ENCODE measurements at regions not wholly inside any gene's neighbourhood (a gene's known extent, or its start where the extent isn't known, plus 50 kb on each side); places are given as distances from the start of the nearest gene placed in this dataset.

DNA sequence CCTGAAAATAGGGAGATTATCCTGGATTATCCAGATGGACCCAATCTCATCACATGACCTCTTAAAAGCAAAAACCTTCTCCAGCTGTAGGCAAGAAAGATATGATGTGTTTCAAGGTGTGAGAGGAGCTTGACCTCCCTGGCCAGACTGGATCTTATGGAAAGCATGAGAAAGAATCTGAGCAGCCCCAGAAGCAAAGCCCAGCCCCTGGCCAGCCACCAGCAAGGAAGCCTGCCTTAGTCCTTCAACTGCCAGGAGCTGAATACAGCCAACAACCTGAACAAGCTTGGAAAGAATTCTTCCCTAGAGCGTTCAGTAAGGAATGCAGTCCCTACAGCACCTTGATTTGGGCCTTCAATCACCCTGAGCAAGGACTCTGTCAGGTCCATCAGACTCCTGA is 375.0 kb upstream of the CHRM3 start:
- in situ Hi-C loops (cut with MboI; ENCODE audit: low pct_unique_long_range_greater_than_20kb, low sequenced_read_pairs, unreplicated experiment): no loop called here
- TF ChIP-seq, protein P1, sequence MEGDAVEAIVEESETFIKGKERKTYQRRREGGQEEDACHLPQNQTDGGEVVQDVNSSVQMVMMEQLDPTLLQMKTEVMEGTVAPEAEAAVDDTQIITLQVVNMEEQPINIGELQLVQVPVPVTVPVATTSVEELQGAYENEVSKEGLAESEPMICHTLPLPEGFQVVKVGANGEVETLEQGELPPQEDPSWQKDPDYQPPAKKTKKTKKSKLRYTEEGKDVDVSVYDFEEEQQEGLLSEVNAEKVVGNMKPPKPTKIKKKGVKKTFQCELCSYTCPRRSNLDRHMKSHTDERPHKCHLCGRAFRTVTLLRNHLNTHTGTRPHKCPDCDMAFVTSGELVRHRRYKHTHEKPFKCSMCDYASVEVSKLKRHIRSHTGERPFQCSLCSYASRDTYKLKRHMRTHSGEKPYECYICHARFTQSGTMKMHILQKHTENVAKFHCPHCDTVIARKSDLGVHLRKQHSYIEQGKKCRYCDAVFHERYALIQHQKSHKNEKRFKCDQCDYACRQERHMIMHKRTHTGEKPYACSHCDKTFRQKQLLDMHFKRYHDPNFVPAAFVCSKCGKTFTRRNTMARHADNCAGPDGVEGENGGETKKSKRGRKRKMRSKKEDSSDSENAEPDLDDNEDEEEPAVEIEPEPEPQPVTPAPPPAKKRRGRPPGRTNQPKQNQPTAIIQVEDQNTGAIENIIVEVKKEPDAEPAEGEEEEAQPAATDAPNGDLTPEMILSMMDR (IDR thresholded peaks at IDR 0.05; ENCODE audit: extremely low read depth, insufficient read depth, missing control alignments): no peak
- no peak for DNase-seq (ENCODE audit: low spot score)

DNA sequence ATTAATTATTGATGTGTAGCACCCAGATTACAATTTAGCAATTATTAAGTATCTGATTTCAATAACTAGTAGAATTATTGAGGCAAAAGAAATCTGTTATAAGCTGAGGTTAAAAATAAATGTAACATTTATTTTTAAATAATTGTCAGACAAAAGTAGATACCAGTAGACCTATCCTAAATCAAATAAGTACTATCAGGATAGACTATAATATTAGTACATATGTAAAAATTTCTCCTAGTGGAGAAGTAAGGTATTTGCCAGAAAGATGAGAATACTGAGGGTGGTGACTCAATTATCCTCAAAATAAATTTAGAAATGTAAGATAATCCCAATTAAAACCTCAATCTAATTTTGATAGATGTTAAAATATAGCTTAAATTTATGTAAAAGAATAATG is 377.8 kb upstream of the CHRM3 start:
- DNase-seq (ENCODE audit: low spot score): no peak
- in situ Hi-C loops (cut with MboI; ENCODE audit: low pct_unique_long_range_greater_than_20kb, low sequenced_read_pairs, unreplicated experiment): no loop called here
- TF ChIP-seq, protein P1 (IDR thresholded peaks at IDR 0.05; ENCODE audit: extremely low read depth, insufficient read depth, missing control alignments): no peak

DNA sequence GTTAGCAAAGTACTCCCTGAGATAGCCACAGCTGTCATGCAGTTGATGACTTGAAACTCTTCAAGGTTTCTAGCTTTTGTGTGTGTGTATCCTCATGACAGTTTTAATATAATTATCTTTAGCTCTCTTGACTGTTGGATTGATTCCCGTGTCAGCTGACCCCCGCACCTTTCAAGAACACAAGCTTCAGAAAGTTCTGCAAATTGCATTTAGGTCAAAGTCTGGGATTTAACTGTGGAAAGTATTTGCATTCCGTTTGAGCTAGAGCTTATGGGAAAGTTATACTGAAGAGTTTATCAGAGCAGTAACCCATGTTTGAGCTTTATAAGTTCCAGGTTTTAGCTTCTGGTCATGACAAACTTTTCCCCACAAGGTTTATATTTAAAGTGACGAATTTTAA is 380.1 kb upstream of the CHRM3 start:
- TF ChIP-seq, protein P1 (IDR thresholded peaks at IDR 0.05; ENCODE audit: extremely low read depth, insufficient read depth, missing control alignments): no peak
- in situ Hi-C loops (cut with MboI; ENCODE audit: low pct_unique_long_range_greater_than_20kb, low sequenced_read_pairs, unreplicated experiment): no loop called here
- DNase-seq (ENCODE audit: low spot score): no peak

DNA sequence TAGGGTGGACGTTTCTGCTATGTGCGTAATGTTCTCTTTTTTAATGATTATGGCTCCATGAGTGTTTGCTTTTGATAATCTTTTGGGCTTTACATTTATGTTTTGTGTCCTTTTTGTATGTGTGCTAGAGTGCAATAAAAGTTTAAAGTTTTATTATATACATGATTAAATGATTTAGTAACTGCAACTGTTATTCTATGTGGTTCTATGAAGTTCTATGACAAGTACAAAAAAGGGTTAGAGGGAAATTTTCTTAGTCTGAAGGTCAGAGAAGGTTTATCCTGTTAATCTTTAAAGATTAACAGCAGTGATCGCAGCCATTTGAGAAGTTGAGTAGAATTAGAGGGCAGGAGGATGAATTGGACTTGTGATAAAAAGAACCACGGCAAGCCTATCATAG is 386.4 kb upstream of the CHRM3 start:
- TF ChIP-seq, protein P1 (IDR thresholded peaks at IDR 0.05; ENCODE audit: extremely low read depth, insufficient read depth, missing control alignments): no peak
- in situ Hi-C loops (cut with MboI; ENCODE audit: low pct_unique_long_range_greater_than_20kb, low sequenced_read_pairs, unreplicated experiment): no loop called here
- no peak for DNase-seq (ENCODE audit: low spot score)

DNA sequence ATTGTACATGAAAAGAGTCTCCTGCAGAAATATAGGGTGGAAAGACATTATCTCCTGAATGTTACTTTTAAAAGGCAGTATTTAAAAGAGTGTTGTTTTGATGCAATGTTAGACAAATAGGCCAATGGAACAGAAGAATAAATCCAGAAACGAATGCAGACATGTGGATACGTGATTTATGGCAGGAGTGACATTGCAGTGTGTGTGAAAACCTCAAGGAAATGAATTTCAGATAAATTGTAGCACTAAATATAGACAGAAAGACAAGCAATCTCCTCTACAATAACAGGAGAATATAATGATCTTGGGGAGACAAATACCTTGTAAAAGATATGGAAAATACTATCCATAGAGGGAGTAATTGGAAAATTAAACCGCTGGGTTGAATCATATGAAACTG is 387.8 kb upstream of the CHRM3 start:
- in situ Hi-C loops (cut with MboI; ENCODE audit: low pct_unique_long_range_greater_than_20kb, low sequenced_read_pairs, unreplicated experiment): no loop called here
- TF ChIP-seq, protein P1 (IDR thresholded peaks at IDR 0.05; ENCODE audit: extremely low read depth, insufficient read depth, missing control alignments): no peak

DNA sequence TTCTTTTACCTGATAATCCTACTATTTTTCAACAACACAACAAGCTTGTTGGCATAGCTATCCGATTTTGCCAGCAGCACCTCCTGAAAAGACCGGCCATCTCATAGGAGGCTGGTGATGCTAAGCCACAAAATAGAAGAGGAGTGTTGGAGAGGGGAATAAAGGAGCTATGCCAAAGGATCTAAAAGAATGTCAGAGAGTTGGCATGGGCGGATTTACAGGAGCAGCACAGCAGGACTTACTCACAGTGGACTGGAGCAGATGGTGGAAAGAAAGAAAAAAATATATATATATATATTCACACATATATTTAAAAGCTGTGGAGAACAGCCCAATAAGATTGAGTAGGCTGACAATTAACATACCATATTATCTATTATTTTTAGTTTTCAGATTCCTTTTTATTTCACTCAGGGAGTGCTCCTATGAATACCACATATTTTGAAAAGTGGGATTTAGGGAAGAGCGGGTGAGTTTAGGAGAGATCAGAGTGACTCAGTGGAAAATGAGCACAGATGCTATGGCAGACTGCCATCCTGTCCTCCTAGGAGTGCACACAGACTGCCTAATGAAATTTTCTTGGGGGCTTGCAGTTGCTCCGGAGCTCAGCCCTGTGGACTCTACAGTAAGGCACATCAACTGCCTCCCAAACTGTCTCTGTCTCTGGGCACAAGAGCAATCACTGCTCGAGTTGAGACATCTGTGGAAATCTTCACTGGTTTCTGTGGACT is 394.4 kb upstream of the CHRM3 start:
- no peak for DNase-seq (ENCODE audit: low spot score)
- TF ChIP-seq, protein P1 (IDR thresholded peaks at IDR 0.05; ENCODE audit: extremely low read depth, insufficient read depth, missing control alignments): no peak
- in situ Hi-C loops (cut with MboI; ENCODE audit: low pct_unique_long_range_greater_than_20kb, low sequenced_read_pairs, unreplicated experiment): no loop called here

More for the DNA sequence above, 387.8 kb upstream of the CHRM3 start:
- no peak for DNase-seq (ENCODE audit: low spot score)
